ENCODE measurements at regions not wholly inside any gene's neighbourhood (a gene's known extent, or its start where the extent isn't known, plus 50 kb on each side); places are given as distances from the start of the nearest gene placed in this dataset.
"Not testable (repeated sequence)": the region's sequence is repeated elsewhere in the genome, so short reads cannot be mapped to it uniquely, and the experiment has no call there.

GRCh38 chr13:34166406-34166805, 348.5 kb downstream of the RFC3 start:
- no peak for DNase-seq

- DNase-seq: no peak
These were observed 349.4 kb downstream of the RFC3 start for GRCh38 chr13:34167347-34167746.

- no peak for DNase-seq
These were observed 354.1 kb downstream of the RFC3 start for GRCh38 chr13:34172048-34172447.

GRCh38 chr13:34174671-34175145, 356.8 kb downstream of the RFC3 start:
- no peak for DNase-seq

GRCh38 chr13:34175551-34175950, 357.6 kb downstream of the RFC3 start:
- DNase-seq: no peak

GRCh38 chr13:34176633-34177032, 358.7 kb downstream of the RFC3 start:
- DNase-seq: no peak

- no peak for DNase-seq
These were observed 361.5 kb downstream of the RFC3 start for GRCh38 chr13:34179481-34179880.

GRCh38 chr13:34179927-34180326, 362.0 kb downstream of the RFC3 start:
- DNase-seq: no peak

GRCh38 chr13:34181256-34181655, 363.3 kb downstream of the RFC3 start:
- not testable (repeated sequence) for DNase-seq

- DNase-seq: no peak
These were observed 372.0 kb downstream of the RFC3 start for GRCh38 chr13:34189946-34190345.

- DNase-seq: no peak
These were observed 383.3 kb downstream of the RFC3 start for GRCh38 chr13:34201050-34201913.

GRCh38 chr13:34207334-34207733, 389.4 kb downstream of the RFC3 start:
- DNase-seq: no peak

- DNase-seq: no peak
These were observed 389.9 kb downstream of the RFC3 start for GRCh38 chr13:34207872-34208271.

- DNase-seq: no peak
These were observed 390.4 kb downstream of the RFC3 start for GRCh38 chr13:34208336-34208735.

- no peak for DNase-seq
These were observed 392.4 kb downstream of the RFC3 start for GRCh38 chr13:34210341-34210740.

- no peak for DNase-seq
These were observed 396.7 kb downstream of the RFC3 start for GRCh38 chr13:34214686-34215085.

GRCh38 chr13:34216256-34216655, 398.3 kb downstream of the RFC3 start:
- DNase-seq: no peak

GRCh38 chr13:34217343-34218025, 399.5 kb downstream of the RFC3 start:
- no peak for DNase-seq

GRCh38 chr13:34223984-34224383, 406.0 kb downstream of the RFC3 start:
- DNase-seq: no peak

GRCh38 chr13:34224877-34225276, 406.9 kb downstream of the RFC3 start:
- no peak for DNase-seq

- DNase-seq: no peak
These were observed 412.3 kb downstream of the RFC3 start for GRCh38 chr13:34230271-34230670.

GRCh38 chr13:34241332-34241731, 423.4 kb downstream of the RFC3 start:
- no peak for DNase-seq

GRCh38 chr13:34243403-34243802, 425.5 kb downstream of the RFC3 start:
- no peak for DNase-seq

Measured in renal pelvis (tissue), 1 donor.